ENCODE measurements at regions not wholly inside any gene's neighbourhood (a gene's known extent, or its start where the extent isn't known, plus 50 kb on each side); places are given as distances from the start of the nearest gene placed in this dataset.
"Not testable (repeated sequence)": the region's sequence is repeated elsewhere in the genome, so short reads cannot be mapped to it uniquely, and the experiment has no call there.

DNA sequence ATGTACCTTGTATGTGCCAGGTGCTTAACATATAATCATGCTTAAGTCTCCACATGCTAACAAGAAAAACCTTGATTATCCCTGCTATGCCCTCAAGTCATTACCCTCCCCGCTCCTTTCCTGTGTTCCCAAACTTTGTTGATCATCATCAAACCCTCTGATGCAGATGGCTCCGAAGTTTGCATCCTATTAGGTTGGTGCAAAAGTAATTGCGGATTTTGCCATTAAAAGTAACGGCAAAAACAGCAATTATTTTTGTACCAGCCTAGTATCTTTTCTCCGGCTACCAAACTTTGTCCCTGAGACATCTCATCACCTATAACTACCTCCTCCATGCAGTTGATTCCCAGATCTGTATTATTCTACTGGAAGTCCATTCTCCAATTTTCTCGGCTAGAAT is 142.6 kb downstream of the OTOP1 start:
- TF ChIP-seq POLR2A (IDR thresholded peaks at IDR 0.05); CTCF (IDR thresholded peaks at IDR 0.05 in 8 of 11, conservative IDR thresholded peaks at IDR 0.05 in 3 of 11): not testable (repeated sequence)

All from spleen (tissue), 7 donors.